ENCODE measurements at regions not wholly inside any gene's neighbourhood (a gene's known extent, or its start where the extent isn't known, plus 50 kb on each side); places are given as distances from the start of the nearest gene placed in this dataset.

GRCh38 chr5:77920359-77921058, 144.4 kb upstream of the TBCA start:
- CTCF ChIA-PET: no interaction called here
- Histone ChIP-seq H3K9me2 (no peaks in the 10 kb centered on the region), H3K4me3 (ENCODE audit: low read depth in 2 of 2, low read length in 1 of 2) (no peak overlapping the region), H3K4me1 (ENCODE audit: control insufficient read depth in 1 of 2, insufficient read depth in 2 of 2, low read depth in 1 of 2, low read length in 1 of 2) (no peaks in the 10 kb centered on the region), H3K27me3 (ENCODE audit: insufficient read depth) (peaks cover 8% of the 10 kb centered on the region; the same call in 1 of the 2 replicates), H3K36me3 (replicated peaks in 1 of 2; ENCODE audit: control insufficient read depth in 1 of 2, insufficient read depth in 2 of 2, low read length in 1 of 2) (no peaks in the 10 kb centered on the region), H3K27ac (ENCODE audit: low read depth in 2 of 2, low read length in 1 of 2) (no peak overlapping the region), H3K4me2 (no peak overlapping the region), H3F3A (replicated peaks; ENCODE audit: insufficient read depth) (no peaks in the 10 kb centered on the region), H3K79me2 (ENCODE audit: insufficient read depth) (no peaks in the 10 kb centered on the region), H2AFZ (ENCODE audit: low read depth) (no peak overlapping the region), H3K9ac (no peak overlapping the region), H4K20me1 (ENCODE audit: insufficient read depth) (no peaks in the 10 kb centered on the region), H3K9me3 (no peaks in the 10 kb centered on the region)
- POLR2A ChIA-PET: no interaction called here
- DNase-seq: no peak
- WGBS (ENCODE audit: low lambda C conversion rate): 44% methylated on average over 5 of the region's 5 CpGs
- TF ChIP-seq POLR2AphosphoS5 (IDR thresholded peaks at IDR 0.05; ENCODE audit: low read depth, low read length) (no peak), GATA2 (CRISPR knock-in tag; IDR thresholded peaks at IDR 0.05) (no peak), NFIC (IDR thresholded peaks at IDR 0.05; ENCODE audit: borderline replicate concordance) (no peak), MAX (IDR thresholded peaks at IDR 0.05; ENCODE audit: low read depth) (no peak), RFX5 (IDR thresholded peaks at IDR 0.05; ENCODE audit: low read length) (no peak), TAF1 (IDR thresholded peaks at IDR 0.05; ENCODE audit: borderline replicate concordance, low read depth, low read length) (no peak), NRF1 (IDR thresholded peaks at IDR 0.05; ENCODE audit: low read depth, low read length) (no peak)
- TF ChIP-seq, protein P1, sequence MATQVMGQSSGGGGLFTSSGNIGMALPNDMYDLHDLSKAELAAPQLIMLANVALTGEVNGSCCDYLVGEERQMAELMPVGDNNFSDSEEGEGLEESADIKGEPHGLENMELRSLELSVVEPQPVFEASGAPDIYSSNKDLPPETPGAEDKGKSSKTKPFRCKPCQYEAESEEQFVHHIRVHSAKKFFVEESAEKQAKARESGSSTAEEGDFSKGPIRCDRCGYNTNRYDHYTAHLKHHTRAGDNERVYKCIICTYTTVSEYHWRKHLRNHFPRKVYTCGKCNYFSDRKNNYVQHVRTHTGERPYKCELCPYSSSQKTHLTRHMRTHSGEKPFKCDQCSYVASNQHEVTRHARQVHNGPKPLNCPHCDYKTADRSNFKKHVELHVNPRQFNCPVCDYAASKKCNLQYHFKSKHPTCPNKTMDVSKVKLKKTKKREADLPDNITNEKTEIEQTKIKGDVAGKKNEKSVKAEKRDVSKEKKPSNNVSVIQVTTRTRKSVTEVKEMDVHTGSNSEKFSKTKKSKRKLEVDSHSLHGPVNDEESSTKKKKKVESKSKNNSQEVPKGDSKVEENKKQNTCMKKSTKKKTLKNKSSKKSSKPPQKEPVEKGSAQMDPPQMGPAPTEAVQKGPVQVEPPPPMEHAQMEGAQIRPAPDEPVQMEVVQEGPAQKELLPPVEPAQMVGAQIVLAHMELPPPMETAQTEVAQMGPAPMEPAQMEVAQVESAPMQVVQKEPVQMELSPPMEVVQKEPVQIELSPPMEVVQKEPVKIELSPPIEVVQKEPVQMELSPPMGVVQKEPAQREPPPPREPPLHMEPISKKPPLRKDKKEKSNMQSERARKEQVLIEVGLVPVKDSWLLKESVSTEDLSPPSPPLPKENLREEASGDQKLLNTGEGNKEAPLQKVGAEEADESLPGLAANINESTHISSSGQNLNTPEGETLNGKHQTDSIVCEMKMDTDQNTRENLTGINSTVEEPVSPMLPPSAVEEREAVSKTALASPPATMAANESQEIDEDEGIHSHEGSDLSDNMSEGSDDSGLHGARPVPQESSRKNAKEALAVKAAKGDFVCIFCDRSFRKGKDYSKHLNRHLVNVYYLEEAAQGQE (IDR thresholded peaks at IDR 0.05; ENCODE audit: low read depth, low read length): peak; percentile 78; the same call in 1 of the 2 replicates
- TF ChIP-seq, protein P2, sequence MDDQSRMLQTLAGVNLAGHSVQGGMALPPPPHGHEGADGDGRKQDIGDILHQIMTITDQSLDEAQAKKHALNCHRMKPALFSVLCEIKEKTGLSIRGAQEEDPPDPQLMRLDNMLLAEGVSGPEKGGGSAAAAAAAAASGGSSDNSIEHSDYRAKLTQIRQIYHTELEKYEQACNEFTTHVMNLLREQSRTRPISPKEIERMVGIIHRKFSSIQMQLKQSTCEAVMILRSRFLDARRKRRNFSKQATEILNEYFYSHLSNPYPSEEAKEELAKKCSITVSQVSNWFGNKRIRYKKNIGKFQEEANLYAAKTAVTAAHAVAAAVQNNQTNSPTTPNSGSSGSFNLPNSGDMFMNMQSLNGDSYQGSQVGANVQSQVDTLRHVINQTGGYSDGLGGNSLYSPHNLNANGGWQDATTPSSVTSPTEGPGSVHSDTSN (IDR thresholded peaks at IDR 0.05): no peak

GRCh38 chr5:77915346-77915745, 139.2 kb upstream of the TBCA start:
- ChIA-PET CTCF (no interaction called here), POLR2A (no interaction called here)
- 69% methylated on average over 4 of the region's 5 CpGs for WGBS (ENCODE audit: low lambda C conversion rate)
- H3K27me3 ChIP-seq (ENCODE audit: insufficient read depth): peaks cover 21% of the 10 kb centered on the region; the same call in 1 of the 2 replicates
- H3K9me3 ChIP-seq: no peaks in the 10 kb centered on the region
- no peaks in the 10 kb centered on the region for H4K20me1 ChIP-seq (ENCODE audit: insufficient read depth)
- H3K36me3 ChIP-seq (replicated peaks in 1 of 2; ENCODE audit: control insufficient read depth in 1 of 2, insufficient read depth in 2 of 2, low read length in 1 of 2): no peaks in the 10 kb centered on the region
- no peaks in the 10 kb centered on the region for H3F3A ChIP-seq (replicated peaks; ENCODE audit: insufficient read depth)
- DNase-seq: no peak
- TF ChIP-seq NFIC (IDR thresholded peaks at IDR 0.05; ENCODE audit: borderline replicate concordance) (no peak), FOXJ3 (CRISPR knock-in tag; IDR thresholded peaks at IDR 0.05) (no peak), YY1 (IDR thresholded peaks at IDR 0.05; ENCODE audit: low read depth) (no peak), POLR2AphosphoS5 (IDR thresholded peaks at IDR 0.05; ENCODE audit: low read depth, low read length) (no peak), ELF1 (IDR thresholded peaks at IDR 0.05) (no peak), TCF12 (IDR thresholded peaks at IDR 0.05) (no peak), GATA2 (CRISPR knock-in tag; IDR thresholded peaks at IDR 0.05) (no peak), NRF1 (IDR thresholded peaks at IDR 0.05; ENCODE audit: low read depth, low read length) (no peak), RCOR1 (IDR thresholded peaks at IDR 0.05; ENCODE audit: low read length) (no peak)
- TF ChIP-seq, protein P1 (IDR thresholded peaks at IDR 0.05; ENCODE audit: low read depth, low read length): no peak
- no peak overlapping the region for H2AFZ ChIP-seq (ENCODE audit: low read depth)
- no peak overlapping the region for H3K9ac ChIP-seq
- H3K9me2 ChIP-seq: no peaks in the 10 kb centered on the region
- H3K27ac ChIP-seq (ENCODE audit: low read depth in 2 of 2, low read length in 1 of 2): no peak overlapping the region
- H3K4me3 ChIP-seq (ENCODE audit: low read depth in 2 of 2, low read length in 1 of 2): no peak overlapping the region
- H3K4me2 ChIP-seq: no peak overlapping the region
- no peaks in the 10 kb centered on the region for H3K4me1 ChIP-seq (ENCODE audit: control insufficient read depth in 1 of 2, insufficient read depth in 2 of 2, low read depth in 1 of 2, low read length in 1 of 2)
- H3K79me2 ChIP-seq (ENCODE audit: insufficient read depth): no peaks in the 10 kb centered on the region
